ENCODE measurements at regions not wholly inside any gene's neighbourhood (a gene's known extent, or its start where the extent isn't known, plus 50 kb on each side); places are given as distances from the start of the nearest gene placed in this dataset.

GRCh38 chr1:37284053-37284452 is 190.3 kb upstream of the ZC3H12A start:
- no peak for DNase-seq

DNA sequence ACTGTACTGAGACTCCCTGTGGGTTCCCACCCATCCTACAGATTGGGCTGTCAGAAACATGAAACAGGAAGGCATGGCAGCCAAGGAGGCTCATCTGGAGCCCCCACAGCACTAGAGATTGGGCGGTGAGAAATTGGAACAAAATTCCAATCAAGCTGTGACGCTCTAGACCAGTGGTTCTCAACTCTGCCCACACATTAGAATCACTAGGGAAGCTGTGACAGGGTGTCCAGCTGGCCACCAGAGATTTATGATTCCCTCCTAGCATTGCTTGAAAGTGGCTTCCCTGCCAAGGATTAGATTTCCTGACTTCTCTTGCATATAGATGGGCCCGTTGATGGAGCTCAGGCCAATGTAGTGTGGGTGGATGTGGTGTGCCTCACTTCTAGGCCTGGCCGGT is 187.5 kb upstream of the ZC3H12A start:
- no peak for DNase-seq

DNA sequence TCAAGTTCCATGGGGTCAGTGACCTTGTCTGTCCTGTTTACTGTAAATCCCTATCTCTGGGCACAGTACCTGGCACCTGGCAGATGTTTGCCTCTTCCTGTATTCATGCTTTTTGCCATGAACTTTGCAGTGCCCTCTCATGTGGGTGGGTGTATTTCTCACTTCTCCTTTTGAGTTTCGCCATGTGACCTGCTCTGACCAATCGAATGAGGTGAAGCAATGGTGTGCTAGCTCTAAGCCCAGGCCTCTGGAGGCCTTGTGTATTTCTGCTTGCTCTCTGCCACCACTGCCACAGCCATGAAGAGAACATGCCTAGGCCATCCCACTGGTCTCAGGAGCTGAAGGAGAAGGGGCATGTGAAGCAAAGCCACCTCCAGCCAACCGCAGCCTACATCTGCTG is 185.5 kb upstream of the ZC3H12A start:
- DNase-seq: no peak

DNA sequence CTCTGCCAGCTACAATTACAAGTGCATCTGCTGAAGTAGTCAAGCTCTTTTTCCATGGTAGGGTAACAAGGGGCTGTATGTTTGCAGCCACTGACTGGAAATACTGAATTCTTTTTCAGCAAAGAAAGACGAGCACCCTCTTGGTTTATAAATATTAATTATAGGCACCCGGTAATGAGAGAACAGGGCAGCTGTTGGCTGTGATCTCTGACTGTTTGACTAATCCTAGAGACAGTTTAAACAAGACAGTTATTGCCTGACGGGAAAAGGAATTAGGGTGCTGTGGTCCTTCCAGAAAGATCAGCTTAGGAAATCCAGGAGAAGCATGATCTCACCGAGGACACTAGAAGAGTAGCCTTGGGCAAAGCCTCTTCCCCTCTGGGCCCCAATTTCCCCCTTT is 183.7 kb upstream of the ZC3H12A start:
- DNase-seq: no peak

DNA sequence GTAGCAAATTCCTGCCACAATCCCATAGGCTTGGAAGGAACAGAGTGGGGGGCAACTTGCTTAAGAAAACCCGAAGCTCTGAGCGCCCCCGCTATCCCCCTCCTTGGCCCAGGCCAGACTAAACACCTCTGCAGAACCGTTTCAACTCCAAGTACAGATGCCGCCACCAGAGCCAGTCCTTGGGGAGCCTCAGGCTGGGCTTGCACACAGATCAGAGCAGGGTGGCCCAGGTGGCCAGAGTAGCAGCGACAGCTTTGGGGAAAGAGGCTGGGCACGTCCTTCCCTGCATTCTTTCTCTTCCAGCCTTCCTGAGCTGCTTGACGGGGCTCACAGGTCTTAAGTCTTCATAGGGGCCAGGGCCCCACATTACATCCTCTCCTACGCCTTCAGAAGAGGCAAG is 181.6 kb upstream of the ZC3H12A start:
- no peak for DNase-seq

- DNase-seq: no peak
Observed at GRCh38 chr1:37294096-37294495, 180.3 kb upstream of the ZC3H12A start.

DNA sequence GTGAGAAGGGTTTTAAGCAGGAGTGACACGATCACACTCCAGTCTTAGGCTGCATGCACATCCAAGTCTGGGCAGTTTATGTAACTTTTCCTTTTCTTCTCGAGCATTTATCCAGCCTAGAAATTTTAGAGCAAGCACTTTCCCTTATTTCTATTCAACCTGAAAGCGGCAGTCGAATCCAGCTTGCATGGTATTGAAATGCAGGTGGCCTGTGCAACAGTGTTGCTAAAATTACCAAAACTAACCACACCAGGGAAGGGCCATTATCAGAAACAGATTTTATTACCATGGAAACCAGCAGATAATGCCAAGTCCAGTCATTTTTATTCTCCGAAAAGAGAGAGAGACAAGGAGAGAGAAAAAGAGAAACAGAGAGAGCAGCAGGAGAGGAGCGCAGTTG is 179.9 kb upstream of the ZC3H12A start:
- no peak for DNase-seq

- no peak for DNase-seq
Observed at GRCh38 chr1:37298769-37299168, 175.6 kb upstream of the ZC3H12A start.

- DNase-seq: no peak
Observed at GRCh38 chr1:37299216-37299615, 175.2 kb upstream of the ZC3H12A start.

- DNase-seq: peak; percentile 19
Observed at GRCh38 chr1:37303884-37304574, 170.4 kb upstream of the ZC3H12A start.

DNA sequence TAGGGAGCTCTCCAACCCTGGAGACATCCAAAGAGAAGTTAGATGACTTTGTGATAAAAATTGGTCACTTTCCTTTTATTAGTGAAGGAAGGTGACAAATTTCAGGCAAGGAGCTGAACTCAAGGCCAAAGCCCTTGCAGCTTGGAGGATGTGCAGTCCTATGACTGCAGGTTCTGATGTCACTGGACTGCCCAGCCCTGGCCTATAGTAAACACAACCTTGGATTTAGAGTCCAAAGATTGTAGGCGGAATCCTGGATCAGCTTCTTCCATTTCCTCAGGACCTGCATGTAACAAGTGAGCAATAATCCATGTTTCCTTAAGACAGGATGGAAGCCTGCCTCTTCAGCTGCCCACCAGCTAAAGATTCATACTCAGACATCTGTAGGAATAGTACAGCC is 169.3 kb upstream of the ZC3H12A start:
- no peak for DNase-seq

- DNase-seq: peak; percentile 20
Observed at GRCh38 chr1:37305841-37306240, 168.5 kb upstream of the ZC3H12A start.

DNA sequence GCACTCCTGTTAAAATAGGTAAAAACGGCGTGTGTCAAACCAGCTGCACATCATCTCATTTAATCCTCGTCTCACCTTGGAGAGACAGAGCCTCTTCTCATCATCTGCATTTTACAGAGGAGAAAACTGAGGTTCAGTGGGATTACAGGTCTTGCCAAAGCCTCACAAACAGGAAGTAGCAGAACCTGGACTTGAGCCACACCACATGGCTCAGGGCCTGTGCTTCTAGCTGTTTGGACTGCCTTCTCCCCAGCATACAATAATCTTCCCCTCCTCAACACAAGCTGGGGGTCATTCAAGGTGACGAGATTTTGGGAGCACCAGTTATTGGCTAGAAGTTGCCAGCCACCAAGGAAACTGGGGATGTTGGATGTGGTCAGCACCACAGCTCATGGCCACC is 167.9 kb upstream of the ZC3H12A start:
- no peak for DNase-seq

DNA sequence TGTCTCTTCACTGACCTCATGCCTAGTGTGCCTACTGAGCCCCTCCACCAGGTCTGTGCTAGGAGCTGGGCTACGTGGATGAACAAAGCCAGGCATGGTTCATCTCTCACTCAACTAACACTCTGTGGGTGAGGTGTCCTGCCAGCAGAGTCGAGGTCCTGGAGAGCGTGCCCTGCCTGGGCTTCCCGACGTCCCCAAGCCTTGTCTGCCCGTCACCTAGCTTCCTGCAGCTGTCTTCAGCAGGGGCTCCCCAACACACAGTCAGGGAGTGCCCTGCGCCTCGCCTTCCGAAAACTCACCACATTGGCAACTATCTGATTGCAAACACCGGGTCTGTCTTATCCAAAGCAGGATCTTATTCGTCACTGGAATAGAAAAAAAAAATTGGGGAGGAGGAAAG is 167.5 kb upstream of the ZC3H12A start:
- no peak for DNase-seq

DNA sequence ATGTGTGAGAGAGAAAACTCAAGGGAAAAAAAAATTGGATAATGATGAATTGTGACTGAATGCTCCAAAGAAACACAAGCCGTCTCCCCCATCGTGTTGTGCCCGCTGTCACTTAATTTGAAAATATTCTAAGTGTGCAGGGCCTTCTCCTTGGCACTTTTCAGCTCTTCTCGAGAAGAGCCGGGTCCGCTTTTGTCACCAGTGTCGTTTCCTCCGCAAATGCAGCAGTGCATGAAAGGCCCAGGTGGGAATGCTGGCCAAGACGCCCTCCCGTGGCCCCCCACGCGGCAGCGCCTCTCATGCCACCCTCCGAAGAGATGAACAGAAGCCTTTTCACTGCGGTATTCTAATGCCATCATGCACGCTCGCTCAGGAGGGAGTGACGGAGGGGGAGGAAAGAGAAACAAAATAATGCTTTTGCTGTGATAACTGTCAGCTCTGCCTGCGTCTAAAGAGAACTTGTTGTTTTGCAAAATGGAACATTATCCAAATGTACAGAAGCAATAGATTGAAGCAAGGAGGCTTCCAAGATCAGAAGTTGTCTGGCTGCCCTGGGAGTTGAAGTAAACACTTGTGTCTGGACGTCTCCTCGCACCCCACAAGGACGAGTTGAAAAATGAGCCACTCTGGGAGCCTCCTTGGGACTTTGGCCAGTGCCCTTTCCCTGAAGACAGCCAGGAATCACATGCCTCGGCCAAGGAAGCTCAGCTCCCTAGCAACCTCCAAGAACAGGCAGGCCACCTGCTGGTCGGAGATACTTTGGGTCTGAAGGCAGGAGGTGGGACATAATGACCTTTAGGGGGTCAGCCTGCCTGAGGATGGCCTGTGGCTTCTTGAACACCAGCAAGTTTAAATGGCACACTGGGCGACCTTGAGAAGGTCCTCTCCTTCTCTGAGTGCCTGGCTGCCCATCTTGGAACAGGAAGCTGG is 166.1 kb upstream of the ZC3H12A start:
- no peak for DNase-seq

GRCh38 chr1:37309574-37309973 is 164.8 kb upstream of the ZC3H12A start:
- DNase-seq: no peak

GRCh38 chr1:37310064-37310463 is 164.3 kb upstream of the ZC3H12A start:
- DNase-seq: no peak

GRCh38 chr1:37315371-37315846 is 159.0 kb upstream of the ZC3H12A start:
- DNase-seq: no peak

DNA sequence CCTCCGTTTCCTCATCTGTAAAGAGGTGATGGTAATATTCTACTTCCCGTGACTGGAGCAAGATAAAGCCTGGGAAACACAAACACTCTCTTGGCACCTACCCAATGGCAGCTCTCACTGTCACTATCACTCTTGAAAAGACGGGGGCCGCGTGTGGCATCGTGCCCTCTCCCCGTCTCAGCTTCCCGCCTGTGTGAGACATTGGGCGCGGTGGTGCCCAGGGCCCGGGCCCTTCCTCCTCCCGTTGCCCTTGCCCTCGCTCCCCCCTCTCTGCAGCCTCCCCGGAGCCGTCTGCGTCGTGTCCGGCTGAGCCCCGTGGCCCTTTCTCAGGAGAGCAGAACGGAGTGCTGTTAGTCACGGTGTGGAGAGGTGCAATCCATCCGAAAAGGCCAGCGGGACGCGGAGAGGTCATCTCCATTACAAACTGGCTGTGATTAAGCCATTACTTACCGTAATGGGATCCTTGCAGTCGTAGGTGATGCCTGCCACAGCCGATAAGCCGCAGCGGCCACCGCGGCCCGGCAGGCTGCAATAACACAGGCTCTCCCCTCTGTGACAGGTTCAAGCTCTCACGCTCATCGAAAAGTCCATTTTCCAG is 156.4 kb upstream of the ZC3H12A start:
- peak; percentile 50 for DNase-seq

DNA sequence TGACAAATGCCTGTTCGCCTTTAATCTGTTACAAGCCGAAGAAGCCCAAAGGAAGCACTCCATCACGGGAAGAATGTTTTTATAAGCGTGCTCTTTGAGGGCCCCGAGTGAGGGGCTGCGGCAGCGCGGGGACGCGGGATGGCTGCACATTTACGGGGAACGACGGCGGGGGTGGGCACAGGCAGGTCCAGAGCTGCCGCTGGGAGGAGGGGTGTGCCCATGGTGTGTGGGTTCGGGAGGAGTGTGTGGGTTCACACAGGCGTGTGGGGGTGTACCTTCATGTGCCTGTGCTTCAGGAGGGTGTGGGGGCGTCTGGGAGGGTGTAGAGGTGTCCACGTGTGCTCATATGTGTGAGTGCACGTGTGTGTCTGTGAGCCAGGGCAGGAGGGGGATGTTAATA is 155.9 kb upstream of the ZC3H12A start:
- no peak for DNase-seq

DNA sequence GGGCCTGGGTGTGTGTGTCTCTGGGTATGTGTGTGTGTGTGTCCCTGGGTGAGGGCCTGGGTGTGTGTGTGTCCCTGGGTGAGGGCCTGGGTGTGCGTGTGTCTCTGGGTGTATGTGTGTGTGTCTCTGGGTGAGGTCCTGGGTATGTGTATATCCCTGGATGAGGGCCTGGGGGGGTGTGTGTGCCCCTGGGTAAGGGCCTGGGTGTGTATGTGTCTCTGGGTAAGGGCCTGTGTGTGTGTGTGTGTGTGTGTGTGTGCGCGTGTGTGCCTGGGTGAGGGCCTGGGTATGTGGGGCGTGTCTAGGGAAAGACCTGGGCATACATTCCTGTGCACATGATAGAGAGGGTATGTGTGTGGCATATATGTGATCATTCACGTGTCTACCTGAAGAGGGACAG is 155.1 kb upstream of the ZC3H12A start:
- no peak for DNase-seq

DNA sequence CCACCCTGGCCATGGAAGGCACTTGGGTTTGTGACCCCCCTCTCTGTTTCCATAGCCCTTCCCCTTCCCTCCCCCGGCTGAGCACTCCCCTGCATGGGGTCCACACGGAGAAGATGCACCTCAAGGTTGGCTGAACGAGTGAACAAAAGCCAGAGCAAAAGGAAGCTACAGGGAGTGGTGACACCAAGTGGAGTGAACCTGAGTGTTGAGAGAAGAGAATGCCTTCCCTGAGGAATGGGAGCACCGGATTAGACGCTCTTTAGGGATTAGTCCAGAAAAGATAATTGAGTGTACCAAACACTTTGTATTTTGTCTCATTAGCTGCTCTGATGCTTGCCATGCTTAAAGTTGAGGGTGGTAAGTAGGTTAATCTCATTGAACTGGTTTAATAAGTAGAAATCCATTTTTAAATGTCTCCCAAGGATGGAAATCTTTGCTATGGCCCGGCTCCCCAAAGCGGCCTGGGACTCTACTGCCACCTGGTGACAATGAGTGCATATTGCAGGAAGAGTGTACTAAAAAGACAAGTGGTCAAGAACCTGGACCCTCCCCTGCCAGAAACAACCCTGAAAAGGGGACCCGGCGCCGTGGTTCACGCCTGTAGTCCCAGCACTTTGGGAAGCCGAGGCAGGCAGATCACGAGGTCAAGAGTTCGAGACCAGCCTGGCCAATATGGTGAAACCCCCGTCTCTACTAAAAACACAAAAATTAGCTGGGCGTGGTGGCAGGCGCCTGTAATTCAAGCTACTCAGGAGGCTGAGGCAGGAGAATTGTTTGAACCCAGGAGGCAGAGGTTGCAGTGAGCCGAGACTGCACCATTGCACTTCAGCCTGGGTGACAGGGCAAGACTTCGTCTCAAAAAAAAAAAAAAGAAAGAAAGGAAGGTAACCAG is 150.6 kb upstream of the ZC3H12A start:
- peak; percentile 8 for DNase-seq

- peak; percentile 21 for DNase-seq
Observed at GRCh38 chr1:37325010-37325409, 149.4 kb upstream of the ZC3H12A start.

All from NCI-H345 (cell line).